ENCODE measurements at regions not wholly inside any gene's neighbourhood (a gene's known extent, or its start where the extent isn't known, plus 50 kb on each side); places are given as distances from the start of the nearest gene placed in this dataset.
"Not testable (repeated sequence)": the region's sequence is repeated elsewhere in the genome, so short reads cannot be mapped to it uniquely, and the experiment has no call there.

DNA sequence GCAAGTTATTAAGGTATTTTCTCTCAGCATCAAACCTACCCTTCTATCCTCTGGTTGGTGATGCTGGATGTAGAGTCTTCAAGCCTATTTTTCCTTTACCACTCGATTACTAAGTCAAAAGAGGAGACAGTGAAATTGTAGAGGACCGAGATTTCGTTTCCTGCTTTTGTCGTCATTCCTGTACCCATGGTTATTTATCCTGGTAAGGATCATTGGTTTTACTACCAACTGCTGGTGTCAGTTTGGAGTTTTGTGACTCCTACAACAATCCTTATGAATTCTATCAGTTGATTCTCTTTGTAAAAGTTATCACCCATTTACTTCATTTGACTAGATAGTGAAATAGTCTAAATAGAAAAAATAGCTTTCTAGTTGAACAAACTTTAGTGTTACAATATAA lies 2028.2 kb upstream of the ACO1 start:
- H3K27me3 Mint-ChIP-seq (ENCODE audit: insufficient read depth, low read depth): no peaks in the 10 kb centered on the region
- no peak overlapping the region for H3K27ac Mint-ChIP-seq
- H3K4me1 ChIP-seq: no peaks in the 10 kb centered on the region
- no peak overlapping the region for H3K27ac ChIP-seq
- no peak overlapping the region for H3K4me3 ChIP-seq
- no peaks in the 10 kb centered on the region for H3K27me3 ChIP-seq
- H3K36me3 ChIP-seq: no peaks in the 10 kb centered on the region
- H3F3A ChIP-seq (ENCODE audit: low read depth): no peaks in the 10 kb centered on the region
- H3K36me3 Mint-ChIP-seq: no peaks in the 10 kb centered on the region
- no peaks in the 10 kb centered on the region for H3K79me2 ChIP-seq (ENCODE audit: low read depth)
- no peak for DNase-seq (ENCODE audit: low spot score)
- H3K9ac ChIP-seq: no peak overlapping the region
- H3K4me1 Mint-ChIP-seq: no peaks in the 10 kb centered on the region
- TF ChIP-seq CTCF (IDR thresholded peaks at IDR 0.05): no peak
- no peak for TF ChIP-seq EZH2phosphoT487 (IDR thresholded peaks at IDR 0.05)
- TF ChIP-seq EZH2 (IDR thresholded peaks at IDR 0.05): no peak
- H3K9me3 ChIP-seq (ENCODE audit: low read depth): no peaks in the 10 kb centered on the region
- no peaks in the 10 kb centered on the region for H4K20me1 ChIP-seq (ENCODE audit: low read depth)
- no peak overlapping the region for H3K4me3 Mint-ChIP-seq
- no peaks in the 10 kb centered on the region for H3K9me3 Mint-ChIP-seq
- no peak overlapping the region for H3K4me2 ChIP-seq
- H2AFZ ChIP-seq (replicated peaks): no peak overlapping the region

DNA sequence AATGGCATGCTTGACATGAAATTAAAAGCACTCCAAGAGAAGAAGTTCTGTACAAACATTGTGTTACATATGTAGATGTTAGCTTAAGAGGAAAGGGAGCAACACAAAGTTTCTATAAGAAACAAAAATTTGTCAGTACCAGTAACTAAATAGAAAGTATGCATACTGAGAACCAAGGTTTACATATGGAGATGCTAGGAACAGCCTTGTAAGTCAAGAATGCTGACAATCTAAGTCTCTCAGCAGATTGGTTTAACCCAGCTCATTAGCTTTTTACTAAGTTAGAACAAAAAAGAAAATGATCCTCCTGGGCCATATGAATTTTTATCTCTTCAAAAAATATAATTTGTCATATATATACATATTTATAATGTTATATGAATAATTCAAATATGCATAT lies 2022.1 kb upstream of the ACO1 start:
- Histone ChIP-seq H3K9me3 (ENCODE audit: low read depth) (no peaks in the 10 kb centered on the region), H3F3A (ENCODE audit: low read depth) (no peaks in the 10 kb centered on the region), H3K79me2 (ENCODE audit: low read depth) (no peaks in the 10 kb centered on the region), H3K27me3 (no peaks in the 10 kb centered on the region), H3K27ac (no peak overlapping the region), H3K9ac (no peak overlapping the region), H3K4me1 (no peaks in the 10 kb centered on the region), H3K36me3 (no peaks in the 10 kb centered on the region), H3K4me2 (no peak overlapping the region), H4K20me1 (ENCODE audit: low read depth) (no peaks in the 10 kb centered on the region), H2AFZ (replicated peaks) (no peak overlapping the region), H3K4me3 (no peak overlapping the region)
- no peak overlapping the region for H3K27ac Mint-ChIP-seq
- no peak overlapping the region for H3K4me3 Mint-ChIP-seq
- H3K4me1 Mint-ChIP-seq: no peaks in the 10 kb centered on the region
- no peaks in the 10 kb centered on the region for H3K9me3 Mint-ChIP-seq
- TF ChIP-seq CTCF (IDR thresholded peaks at IDR 0.05) (no peak), EZH2 (IDR thresholded peaks at IDR 0.05) (no peak)
- H3K27me3 Mint-ChIP-seq (ENCODE audit: insufficient read depth, low read depth): no peaks in the 10 kb centered on the region
- no peaks in the 10 kb centered on the region for H3K36me3 Mint-ChIP-seq
- DNase-seq (ENCODE audit: low spot score): no peak

GRCh38 chr9:30366140-30366539 lies 2018.3 kb upstream of the ACO1 start:
- not testable (repeated sequence) for H3K9me3 ChIP-seq (ENCODE audit: low read depth); H3K36me3 ChIP-seq; H3K27me3 Mint-ChIP-seq (ENCODE audit: insufficient read depth, low read depth); H3K4me3 ChIP-seq; H3K27ac ChIP-seq; H2AFZ ChIP-seq (replicated peaks); H3K79me2 ChIP-seq (ENCODE audit: low read depth); H3F3A ChIP-seq (ENCODE audit: low read depth); H3K36me3 Mint-ChIP-seq; H3K4me1 ChIP-seq; H3K4me3 Mint-ChIP-seq; H3K9me3 Mint-ChIP-seq; H3K27me3 ChIP-seq; H3K27ac Mint-ChIP-seq; H3K4me1 Mint-ChIP-seq; H3K4me2 ChIP-seq; H3K9ac ChIP-seq; DNase-seq (ENCODE audit: low spot score); H4K20me1 ChIP-seq (ENCODE audit: low read depth)

- Mint-ChIP-seq H3K27me3 (ENCODE audit: insufficient read depth, low read depth) (no peaks in the 10 kb centered on the region), H3K36me3 (no peaks in the 10 kb centered on the region), H3K27ac (no peak overlapping the region), H3K4me3 (no peak overlapping the region), H3K9me3 (no peaks in the 10 kb centered on the region), H3K4me1 (no peaks in the 10 kb centered on the region)
- no peak for TF ChIP-seq EZH2phosphoT487 (IDR thresholded peaks at IDR 0.05)
- no peak for TF ChIP-seq EZH2 (IDR thresholded peaks at IDR 0.05)
- no peak for TF ChIP-seq CTCF (IDR thresholded peaks at IDR 0.05)
- no peaks in the 10 kb centered on the region for H3F3A ChIP-seq (ENCODE audit: low read depth)
- no peak overlapping the region for H3K4me3 ChIP-seq
- no peak overlapping the region for H3K9ac ChIP-seq
- H4K20me1 ChIP-seq (ENCODE audit: low read depth): no peaks in the 10 kb centered on the region
- no peak overlapping the region for H2AFZ ChIP-seq (replicated peaks)
- H3K27me3 ChIP-seq: no peaks in the 10 kb centered on the region
- H3K4me1 ChIP-seq: no peaks in the 10 kb centered on the region
- no peak for DNase-seq (ENCODE audit: low spot score)
- no peaks in the 10 kb centered on the region for H3K9me3 ChIP-seq (ENCODE audit: low read depth)
- no peak overlapping the region for H3K4me2 ChIP-seq
- no peak overlapping the region for H3K27ac ChIP-seq
- H3K79me2 ChIP-seq (ENCODE audit: low read depth): no peaks in the 10 kb centered on the region
- no peaks in the 10 kb centered on the region for H3K36me3 ChIP-seq
These were observed 2002.2 kb upstream of the ACO1 start for GRCh38 chr9:30382271-30382670.

Data from neural progenitor cell (in vitro differentiated cells).